GM18511 (cell line): ENCODE measurements at regions not wholly inside any gene's neighbourhood (a gene's known extent, or its start where the extent isn't known, plus 50 kb on each side); places are given as distances from the start of the nearest gene placed in this dataset.
"Not testable (repeated sequence)": the region's sequence is repeated elsewhere in the genome, so short reads cannot be mapped to it uniquely, and the experiment has no call there.

ENCODE experiments used
- ATAC-seq: cut with Tn5 transposase; IDR thresholded peaks from one replicate; pipeline ENCODE4 v1.9.1; 2021; ENCODE audit warnings: mild to moderate bottlenecking, moderate library complexity; ENCODE audit not compliant: unreplicated experiment

DNA sequence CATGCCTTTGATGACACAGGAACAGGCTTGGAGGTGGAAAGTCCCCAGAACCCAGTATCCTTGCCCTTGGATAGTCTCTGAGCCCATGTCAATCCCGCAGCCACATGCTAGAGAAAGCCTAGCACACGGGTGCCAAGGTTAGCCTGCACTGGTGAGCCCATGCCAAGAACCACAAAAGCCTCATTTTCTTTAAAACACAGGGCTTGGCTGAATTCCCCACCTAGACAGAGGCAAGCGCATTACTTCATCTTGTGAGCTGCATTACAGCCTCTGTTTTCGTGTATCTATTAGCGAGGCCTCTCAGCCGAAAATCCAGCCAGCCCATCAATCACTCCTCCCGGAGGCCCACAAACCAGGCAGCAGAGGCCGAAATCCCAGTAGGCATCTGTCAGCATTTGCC lies 314.9 kb upstream of the AUTS2 start:
- ATAC-seq, result no peak

DNA sequence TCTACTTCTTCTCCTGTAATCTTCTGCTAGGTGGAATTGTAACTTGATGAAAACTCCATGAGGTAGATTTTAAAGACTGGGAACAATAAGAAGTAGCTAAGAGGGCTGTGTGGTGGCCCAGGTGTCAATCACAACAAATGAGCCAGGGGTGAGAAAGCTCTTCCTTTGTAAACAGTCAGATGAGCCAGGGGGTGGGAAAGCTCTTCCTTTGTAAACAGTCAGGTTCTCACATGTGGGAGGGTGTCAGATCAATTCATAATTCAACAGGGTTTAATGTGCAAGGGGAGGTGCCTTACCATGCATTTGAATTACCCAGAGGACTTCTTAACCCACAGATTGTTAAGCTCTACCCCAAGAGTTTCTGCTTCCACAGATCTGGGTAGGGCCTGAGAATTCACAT lies 312.4 kb upstream of the AUTS2 start:
- ATAC-seq, result no peak

DNA sequence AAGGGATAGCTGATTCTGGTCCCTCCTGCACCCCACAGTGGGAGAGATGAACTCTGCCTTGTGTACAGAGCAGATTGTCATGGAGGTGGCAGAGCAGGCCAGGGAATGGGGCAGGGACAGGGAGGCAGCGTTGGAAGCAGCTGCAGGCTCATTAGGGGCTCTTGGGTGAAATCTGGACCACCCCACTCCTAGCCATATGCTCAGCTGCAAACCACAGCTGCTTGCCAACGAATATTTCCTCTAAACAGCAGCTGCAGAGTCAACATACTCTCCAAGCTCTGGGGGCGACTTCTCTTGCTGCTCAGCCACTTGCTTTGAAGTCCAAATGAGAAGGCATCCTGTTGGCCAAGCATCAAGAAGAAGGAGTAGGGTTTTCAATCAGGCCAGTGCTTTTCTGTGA lies 302.3 kb upstream of the AUTS2 start:
- ATAC-seq, result no peak

DNA sequence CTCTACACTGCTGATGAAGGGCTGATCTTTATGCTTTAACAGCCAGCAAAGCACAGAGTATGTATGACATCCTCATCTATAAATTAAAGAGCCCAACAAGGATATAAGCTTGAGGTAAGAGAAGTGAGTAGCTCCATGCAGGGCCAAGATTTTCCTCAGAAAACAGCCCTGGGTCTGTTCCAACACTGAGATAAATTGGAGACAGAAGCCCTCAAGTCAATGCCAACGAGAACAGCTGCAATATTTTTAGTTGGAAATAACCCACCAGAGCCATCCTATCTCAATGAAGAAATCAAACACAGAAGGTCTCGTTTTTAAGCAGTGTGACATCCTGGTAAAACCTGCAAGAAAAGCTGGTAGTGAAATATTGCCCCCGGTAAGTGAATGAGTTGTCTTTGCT lies 297.0 kb upstream of the AUTS2 start:
- no peak for ATAC-seq

DNA sequence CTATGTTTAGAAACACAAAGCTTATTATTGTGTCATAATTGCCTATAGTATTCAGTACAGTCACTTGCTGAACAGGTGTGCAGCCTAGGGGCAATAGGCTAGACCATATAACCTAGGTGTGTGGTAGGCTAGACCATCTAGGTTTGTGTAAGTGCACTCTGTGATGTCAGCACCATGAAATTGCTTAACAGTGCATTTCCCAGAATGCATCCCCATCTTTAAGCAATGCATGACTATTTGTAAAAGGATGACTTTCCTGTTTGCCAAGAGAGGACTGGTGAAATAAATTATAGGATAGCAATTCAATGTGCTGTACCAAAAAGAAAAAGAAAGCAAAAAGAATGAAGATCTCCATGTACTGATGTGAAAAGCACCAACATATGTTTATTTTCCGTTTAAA lies 288.7 kb upstream of the AUTS2 start:
- ATAC-seq, result no peak

DNA sequence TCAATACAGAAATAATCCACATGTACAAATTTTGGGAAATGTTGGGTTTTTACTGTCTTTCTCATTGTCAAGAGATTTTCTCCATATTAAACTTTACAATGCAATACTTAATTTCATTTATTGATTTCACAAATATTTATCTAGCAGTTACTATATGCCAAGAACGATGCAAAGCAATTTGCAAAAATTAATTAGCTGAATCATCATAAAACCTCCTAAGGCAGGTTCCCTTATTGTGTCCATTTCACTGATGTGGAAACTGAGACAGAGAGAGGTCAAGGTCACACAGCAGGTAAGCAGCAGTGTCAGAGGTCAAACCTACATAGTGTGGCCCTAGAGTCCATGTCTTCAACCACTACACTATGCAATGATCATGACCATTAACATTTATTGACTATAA lies 286.8 kb upstream of the AUTS2 start:
- ATAC-seq, result no peak

DNA sequence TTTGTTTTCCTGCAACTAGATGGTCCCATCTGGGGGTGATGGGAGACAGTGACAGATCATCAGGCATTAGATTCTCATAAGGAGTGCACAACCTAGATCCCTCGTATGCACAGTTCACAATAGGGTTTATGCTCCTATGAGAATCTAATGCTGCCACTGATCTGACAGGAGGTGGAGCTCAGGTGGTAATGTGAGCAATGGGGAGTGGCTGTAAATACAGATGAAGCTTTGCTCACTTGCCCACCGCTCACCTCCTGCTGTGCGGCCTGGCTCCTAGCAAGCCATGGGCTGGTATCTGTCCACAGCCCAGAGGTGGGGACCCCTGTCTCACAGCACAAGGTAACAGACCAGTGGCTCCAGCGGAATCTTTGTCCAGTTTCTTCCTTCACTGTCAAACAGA lies 284.4 kb upstream of the AUTS2 start:
- ATAC-seq, result not testable (repeated sequence)

DNA sequence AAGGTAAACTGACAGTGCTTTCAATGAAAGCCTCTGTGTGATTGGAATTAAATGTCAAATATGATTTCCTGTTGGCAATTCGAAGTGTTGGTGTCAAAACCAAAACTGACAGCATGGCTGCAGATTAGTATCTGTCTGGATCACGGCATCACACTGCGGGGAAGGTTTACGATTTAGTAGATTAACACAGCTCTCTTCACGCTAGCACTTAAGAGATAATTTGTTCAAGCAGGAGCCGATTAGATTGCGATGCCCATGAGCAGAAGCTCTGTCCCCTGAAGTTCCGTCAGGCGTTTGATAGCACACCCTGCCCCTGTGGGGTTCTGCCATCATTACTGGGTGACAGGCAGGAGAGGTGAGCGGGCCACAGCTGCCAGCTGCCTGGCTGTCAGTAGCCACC lies 279.5 kb upstream of the AUTS2 start:
- ATAC-seq, result no peak

DNA sequence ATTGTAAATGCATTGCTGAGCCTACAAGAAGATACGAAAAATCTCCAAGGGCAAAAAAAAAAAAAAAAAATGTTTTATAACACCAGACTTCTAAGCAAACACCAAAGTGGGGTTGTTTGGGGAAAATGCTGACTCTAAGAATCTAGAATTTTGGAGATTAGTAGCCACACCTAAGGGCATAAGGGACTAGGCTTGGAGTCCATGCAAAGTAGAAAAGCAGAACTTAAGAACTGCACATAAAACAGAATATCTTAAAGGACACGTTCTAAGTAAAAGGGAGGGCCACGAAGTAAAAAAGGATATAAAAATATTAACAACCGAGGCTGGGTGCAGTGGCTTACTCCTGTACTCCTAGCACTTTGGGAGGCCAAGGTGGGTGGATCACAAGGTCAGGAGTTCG lies 269.8 kb upstream of the AUTS2 start:
- no peak for ATAC-seq

DNA sequence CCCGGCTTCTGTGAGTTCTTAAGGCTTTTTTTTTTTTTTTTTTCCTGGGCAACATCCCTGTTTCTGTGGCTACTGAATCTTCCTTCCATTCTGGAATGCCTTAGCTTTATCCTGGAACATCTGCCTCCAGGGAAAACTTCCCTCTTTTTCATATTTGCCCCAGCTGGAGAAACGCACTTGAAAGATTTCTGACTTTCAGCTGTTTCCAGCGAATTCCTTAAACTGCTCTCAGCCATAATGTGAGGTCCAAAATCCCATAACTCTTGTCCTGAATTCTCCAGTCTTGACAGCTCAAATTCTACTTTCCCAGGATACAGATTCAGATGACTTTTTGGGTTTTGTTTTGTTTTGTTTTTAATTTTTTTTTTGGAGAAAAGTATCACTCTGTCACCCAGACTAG lies 263.6 kb upstream of the AUTS2 start:
- no peak for ATAC-seq

DNA sequence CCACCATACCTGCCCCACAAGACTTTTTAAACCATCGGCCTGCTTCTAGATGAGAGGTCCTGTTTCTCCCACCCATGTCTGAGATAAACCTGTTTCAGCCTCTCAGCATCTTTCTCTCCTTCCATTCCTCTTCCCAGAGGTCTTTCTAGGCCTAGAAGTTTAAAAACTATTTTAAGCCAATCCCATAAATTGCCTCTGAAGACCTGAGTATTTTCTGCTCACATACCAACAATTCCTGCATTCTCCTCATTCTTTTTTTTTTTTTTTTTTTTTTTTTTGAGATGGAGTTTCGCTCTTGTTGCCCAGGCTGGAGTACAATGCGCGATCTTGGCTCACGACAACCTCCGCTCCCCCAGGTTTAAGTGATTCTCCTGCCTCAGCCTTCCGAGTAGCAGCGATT lies 262.9 kb upstream of the AUTS2 start:
- ATAC-seq, result no peak

DNA sequence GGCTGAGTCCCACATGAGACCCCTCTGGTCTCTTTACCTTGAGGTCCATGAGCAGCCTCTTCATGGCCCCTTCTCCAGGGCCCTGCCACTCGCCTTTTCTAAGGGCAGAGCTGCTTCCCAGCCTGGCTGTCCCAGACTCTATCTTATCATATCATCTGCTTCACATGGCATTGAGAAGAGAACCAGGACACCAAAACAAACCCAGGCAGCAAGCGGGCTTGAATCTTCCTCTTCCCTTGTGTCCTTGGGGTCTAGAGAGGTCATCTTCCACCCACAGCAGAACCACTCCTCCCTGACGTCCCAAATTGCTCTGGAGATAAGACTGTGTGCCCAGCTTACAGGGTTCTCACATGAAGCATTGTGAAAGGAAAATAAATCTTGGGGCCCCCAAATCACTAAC lies 261.3 kb upstream of the AUTS2 start:
- no peak for ATAC-seq

DNA sequence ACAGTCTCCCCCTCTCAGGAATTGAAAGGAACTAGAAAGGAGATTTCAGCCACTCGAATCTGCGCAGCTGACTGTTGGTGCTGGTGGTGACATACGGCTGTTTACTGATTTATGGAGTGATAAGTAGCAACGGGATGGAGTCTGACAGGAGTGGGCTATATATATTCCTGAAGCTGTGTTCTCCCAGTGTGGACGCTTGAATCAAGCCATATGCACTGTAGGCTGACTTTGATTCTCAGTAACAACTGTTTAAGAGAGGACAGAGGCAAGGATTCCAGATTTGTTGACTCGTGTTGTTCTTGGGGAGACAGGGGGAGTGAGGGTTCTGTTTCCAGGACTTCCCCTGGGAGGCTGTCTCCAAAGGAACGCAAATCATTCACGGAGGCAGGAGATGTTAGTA lies 260.1 kb upstream of the AUTS2 start:
- no peak for ATAC-seq

DNA sequence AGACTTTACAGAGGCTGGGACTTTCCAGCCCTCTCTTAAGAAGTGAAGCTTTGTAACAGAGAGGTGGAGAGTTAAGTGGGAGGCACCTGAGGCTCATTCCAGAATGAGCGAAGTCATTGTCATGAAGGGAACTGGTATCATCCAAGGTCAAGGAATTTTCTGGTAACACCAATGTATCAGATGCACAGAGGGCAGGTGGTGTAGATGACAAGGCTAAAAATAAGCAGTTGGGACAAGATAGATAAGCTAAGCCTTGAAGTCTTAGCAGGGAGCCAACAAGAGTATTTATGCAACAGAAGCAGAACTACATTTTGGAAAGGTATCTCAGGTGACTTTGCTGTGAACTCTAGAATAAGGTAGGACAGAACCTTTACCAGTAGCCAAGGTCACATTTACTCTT lies 257.0 kb upstream of the AUTS2 start:
- ATAC-seq, result no peak

DNA sequence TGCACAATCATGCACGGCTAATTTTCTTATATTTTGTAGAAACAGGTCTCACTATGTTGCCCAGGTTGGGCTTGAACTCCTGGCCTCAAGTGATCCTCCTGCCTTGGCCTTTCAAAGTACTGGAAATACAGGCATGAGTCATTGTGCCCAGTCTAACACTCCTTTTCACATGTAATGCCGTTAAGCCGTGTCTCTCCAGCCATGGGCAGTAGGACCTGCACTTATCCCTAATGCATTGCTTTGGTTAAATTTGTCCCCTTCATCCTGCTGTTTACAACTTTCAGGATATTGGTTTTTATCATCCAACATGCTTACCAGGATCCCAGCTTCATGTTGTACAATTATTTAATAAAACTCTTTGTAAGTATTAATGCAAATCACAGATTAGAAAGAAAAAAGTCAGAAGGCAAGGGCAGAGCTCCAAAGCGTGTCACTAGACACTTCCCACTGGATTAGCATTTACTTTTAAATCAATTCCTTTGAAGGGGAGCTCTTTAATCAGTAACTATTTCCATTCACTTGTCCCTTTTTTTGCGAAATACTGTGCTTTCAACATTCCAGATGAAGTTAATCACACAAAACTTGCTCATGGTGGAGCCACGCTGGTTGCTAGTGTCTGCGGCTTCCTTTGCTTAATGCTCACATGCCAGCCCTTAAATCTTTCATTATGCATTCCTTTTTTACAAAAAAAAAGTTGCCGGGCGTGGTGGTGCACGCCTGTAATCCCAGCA lies 256.0 kb upstream of the AUTS2 start:
- no peak for ATAC-seq

DNA sequence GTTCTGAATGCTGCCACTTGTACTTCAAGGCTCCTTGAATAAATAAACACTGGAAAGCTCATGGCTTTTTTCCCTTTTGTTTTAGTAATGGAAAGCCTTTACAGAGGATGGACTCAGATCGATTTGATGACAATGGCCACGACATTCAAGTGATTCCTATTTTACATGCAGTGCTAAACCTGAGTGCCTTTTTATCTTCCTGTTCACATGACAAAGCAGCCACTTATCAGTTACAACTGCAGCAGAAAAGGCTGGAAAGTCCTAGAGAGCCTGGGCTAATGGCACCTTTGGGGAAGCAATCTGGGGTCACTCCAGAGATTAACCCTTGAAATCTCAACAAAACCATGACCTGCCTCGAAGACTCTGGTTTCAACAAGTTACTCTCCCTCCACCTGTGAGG lies 249.0 kb upstream of the AUTS2 start:
- ATAC-seq, result no peak

DNA sequence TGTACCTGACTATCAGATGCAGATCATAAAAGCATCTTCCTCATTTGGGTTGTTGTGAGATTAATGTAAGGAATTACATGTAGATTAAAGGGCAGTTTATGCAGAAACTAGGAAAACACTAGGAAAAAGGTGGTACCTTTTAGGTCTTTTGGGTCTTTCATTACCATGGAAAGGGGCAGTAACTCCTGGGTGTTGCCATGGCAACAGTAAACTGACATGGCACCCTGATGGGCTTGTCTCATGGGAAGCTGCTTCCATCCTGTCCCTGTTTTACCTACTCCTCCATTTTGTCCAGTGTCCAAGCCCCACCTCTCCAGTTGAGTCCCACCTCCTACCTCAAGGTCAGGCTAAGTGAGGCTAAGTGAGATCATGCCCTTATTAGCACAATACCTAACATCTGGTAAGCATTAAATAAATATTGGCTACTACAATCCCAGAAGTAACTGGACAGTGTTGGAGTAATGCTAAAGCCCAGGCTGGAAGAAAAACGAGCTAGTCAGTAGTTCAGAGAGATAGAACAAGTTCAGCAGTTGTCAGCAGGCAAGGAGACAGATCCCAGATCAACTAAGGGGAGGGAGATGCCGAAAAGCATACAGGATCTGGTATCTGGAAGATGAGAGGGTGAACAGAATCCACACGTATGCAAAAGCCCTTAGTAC lies 240.0 kb upstream of the AUTS2 start:
- no peak for ATAC-seq

DNA sequence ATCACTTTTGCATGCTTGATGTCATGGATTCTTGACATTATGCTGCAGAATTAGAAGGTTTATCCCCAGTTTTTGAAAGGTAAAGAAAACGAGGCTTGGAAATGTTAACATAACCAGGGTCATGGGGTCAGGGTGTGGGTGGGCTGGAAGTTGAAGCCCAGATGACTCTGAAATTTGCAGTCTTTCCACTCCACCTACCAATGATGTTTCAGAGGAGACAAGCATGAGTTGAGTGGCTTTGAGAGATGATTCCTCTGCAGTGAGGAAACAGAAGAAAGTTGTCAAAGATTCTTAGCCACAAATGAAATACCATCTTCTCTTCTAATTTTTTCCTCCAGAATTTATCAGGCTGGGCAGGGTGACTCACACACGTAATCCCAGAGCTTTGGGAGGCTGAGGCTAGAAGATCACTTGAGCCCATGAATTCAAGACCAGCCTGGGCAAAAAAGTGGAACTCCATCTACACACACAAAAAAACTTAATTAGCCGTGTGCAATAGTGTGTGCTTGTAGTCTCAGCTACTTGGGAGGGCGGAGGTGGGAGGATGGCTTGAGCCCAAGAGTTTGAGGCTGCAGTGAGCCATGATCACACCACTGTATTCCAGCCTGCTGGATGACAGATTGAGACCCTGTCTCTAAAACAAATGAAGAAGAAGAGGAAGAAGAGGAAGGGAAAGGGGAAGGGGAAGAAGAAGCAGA lies 239.1 kb upstream of the AUTS2 start:
- ATAC-seq, result no peak

DNA sequence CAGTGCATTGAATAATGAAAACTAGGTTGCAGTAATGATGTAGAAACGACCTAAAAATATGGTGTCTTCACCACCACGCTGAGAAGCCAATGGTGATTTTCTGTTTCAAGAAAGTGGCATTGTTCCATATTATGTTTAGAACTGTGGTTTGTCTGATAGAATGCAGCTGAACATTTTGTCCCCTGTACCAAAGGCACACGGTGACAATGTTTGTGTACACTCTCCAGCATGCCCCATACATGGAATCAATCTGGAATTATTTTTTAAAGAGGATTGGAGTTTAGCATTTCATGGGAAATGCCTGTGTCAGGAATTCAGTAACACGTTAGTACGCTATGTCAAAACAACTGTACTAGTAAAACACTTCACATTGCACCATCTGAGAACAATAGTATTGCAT lies 237.4 kb upstream of the AUTS2 start:
- no peak for ATAC-seq

DNA sequence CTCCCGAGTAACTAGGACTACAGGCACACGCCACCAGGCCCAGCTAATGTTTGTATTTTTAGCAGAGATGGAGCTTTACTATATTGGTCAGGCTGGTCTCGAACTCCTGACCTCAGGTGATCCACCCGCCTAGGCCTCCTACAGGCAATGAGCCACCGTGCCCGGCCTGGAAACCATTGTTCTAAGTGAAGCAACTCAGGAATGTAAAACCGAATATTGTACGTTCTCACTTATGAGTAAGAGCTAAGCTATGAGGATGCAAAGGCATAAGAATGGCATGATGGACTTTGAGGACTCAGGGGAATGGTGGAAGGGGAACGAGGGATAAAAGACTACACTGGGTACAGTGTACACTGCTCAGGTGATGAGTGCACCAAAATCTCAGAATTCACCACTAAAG lies 235.1 kb upstream of the AUTS2 start:
- ATAC-seq, result no peak

DNA sequence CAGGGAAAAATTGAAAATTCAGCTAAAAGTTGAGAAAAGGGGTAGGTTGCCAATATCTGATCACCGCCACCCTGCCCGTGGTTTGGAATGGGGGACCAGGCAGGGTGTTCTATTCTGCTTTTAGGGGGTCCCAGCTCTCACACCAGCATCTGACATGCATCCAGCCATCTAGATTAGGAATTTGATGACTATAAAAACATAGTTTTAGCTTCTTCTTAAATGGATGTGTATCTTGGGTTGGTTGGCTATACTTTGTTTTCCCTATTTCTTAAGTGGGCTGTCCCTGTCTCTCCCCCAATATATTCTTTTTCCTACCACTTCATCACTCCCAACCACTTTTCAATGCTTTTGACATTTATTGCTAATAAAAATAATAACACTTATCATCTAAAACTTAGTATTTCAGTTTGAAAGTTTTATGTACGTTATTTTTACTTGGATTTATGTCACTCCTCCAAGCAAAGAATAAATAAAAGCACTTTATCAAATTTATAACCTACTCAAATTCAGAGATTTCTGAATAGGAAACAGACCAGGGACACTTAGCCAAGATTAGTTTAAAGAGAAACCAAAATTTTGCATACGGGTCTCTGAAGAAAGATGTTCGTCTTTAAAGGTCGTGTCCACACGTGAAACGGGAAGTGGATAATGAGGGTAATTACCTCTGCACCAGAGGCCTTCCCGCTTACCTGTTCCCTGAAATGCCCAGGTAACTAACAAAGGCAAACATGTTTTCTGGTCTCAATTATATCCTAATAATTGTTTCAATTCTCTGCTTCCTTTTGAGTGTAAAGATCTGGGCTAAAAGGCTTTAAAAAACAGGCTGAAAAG lies 233.2 kb upstream of the AUTS2 start:
- no peak for ATAC-seq
